ENCODE measurements at regions not wholly inside any gene's neighbourhood (a gene's known extent, or its start where the extent isn't known, plus 50 kb on each side); places are given as distances from the start of the nearest gene placed in this dataset.

DNA sequence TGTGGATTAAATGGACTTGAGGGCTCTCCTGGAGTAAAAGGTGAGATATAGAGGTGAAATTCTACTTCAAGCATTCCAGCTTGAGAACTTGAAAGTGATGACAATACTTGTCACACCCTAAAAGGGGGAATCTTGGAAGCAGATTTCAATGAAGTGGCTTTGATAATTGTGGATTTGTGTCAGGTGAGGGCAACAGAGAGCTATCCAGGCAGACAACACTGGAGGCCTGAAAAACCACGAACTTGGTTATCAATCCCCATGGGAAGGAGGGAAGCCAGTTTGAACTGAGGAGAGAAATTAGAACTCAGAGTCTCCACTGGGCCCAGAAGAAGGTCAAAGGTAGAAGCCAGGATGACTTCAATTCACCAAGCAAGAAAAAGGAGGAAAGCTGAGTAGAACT, 263.9 kb downstream of the FIGN start:
- Mint-ChIP-seq H3K9me3 (ENCODE audit: unreplicated experiment) (no peaks in the 10 kb centered on the region), H3K27me3 (ENCODE audit: unreplicated experiment) (no peaks in the 10 kb centered on the region), H3K4me3 (ENCODE audit: unreplicated experiment) (no peak overlapping the region), H3K36me3 (ENCODE audit: low read depth, unreplicated experiment) (no peaks in the 10 kb centered on the region), H3K4me1 (ENCODE audit: unreplicated experiment) (no peaks in the 10 kb centered on the region), H3K27ac (ENCODE audit: unreplicated experiment) (no peak overlapping the region)
- DNase-seq (ENCODE audit: low spot score), result no peak
- no peak for TF ChIP-seq CTCF (IDR thresholded peaks at IDR 0.05; ENCODE audit: unreplicated experiment)

DNA sequence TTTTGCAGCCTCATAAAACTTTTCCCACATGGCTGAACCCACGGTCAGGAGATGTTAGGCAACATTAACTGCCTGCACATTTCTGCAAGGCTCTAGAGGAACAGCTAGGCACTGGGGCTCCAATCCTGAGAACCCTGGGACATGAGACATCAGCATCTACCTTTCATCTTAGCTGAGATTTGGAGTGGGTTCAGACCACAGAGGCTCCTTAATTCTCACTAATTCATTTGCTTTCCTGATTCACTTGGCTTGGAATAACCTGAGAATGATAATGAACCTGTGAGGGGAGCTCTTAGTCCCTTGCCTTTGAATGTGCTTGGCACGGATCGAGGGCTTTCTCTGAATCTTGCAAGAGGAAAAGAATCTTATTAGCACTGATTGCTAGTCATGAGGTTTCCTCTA, 266.2 kb downstream of the FIGN start:
- H3K27me3 Mint-ChIP-seq (ENCODE audit: unreplicated experiment), result no peaks in the 10 kb centered on the region
- TF ChIP-seq CTCF (IDR thresholded peaks at IDR 0.05; ENCODE audit: unreplicated experiment), result no peak
- H3K9me3 Mint-ChIP-seq (ENCODE audit: unreplicated experiment), result no peaks in the 10 kb centered on the region
- H3K4me1 Mint-ChIP-seq (ENCODE audit: unreplicated experiment), result no peaks in the 10 kb centered on the region
- no peaks in the 10 kb centered on the region for H3K36me3 Mint-ChIP-seq (ENCODE audit: low read depth, unreplicated experiment)
- no peak overlapping the region for H3K27ac Mint-ChIP-seq (ENCODE audit: unreplicated experiment)
- H3K4me3 Mint-ChIP-seq (ENCODE audit: unreplicated experiment), result no peak overlapping the region
- no peak for DNase-seq (ENCODE audit: low spot score)

- Mint-ChIP-seq H3K9me3 (ENCODE audit: unreplicated experiment) (no peaks in the 10 kb centered on the region), H3K27ac (ENCODE audit: unreplicated experiment) (no peak overlapping the region), H3K4me3 (ENCODE audit: unreplicated experiment) (no peak overlapping the region), H3K4me1 (ENCODE audit: unreplicated experiment) (no peaks in the 10 kb centered on the region), H3K36me3 (ENCODE audit: low read depth, unreplicated experiment) (no peaks in the 10 kb centered on the region), H3K27me3 (ENCODE audit: unreplicated experiment) (no peaks in the 10 kb centered on the region)
- TF ChIP-seq CTCF (IDR thresholded peaks at IDR 0.05; ENCODE audit: unreplicated experiment), result no peak
- DNase-seq (ENCODE audit: low spot score), result no peak
Measured at GRCh38 chr2:163467251-163467630, 268.6 kb downstream of the FIGN start.

DNA sequence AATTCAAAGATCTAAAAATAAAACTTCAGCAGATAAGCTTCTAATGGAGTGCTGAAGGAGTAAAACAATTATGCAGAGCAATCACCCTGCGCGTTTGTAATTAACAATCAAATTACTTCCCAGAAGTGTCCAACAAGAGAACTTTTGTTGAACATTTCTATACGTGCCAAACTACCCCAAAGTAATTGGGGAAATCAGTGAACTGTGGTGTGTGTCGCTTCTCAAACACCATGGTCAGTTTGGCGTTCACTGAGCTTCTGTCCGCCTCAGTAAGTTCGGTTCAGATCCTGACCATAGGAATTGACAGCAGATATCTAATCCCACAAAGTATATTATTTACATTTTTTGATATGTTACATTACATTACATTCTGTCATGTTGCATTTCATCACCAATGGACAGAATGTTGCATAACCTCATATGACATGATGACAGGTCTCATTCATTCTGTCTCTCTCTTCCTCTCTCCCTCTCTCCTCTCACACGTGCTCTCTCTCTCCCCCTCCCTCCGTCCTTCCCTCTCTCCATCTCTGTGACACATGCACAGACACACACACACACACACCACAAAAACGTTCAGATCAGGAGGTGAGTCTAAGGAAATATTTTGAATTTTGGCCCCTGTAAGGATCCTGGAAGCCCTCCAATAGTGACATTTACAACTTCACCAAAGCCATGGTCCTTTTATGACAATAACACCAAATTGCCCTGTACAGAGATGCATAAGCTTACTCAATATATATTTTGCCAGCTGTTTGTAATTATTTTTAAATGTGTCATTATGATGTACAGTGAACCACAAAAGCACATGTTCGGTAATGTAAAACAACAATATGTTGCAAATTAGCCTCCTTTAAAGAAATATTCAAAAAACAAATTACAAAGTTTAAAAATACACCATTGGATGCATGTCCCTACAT, 269.2 kb downstream of the FIGN start:
- H3K27me3 Mint-ChIP-seq (ENCODE audit: unreplicated experiment), result no peaks in the 10 kb centered on the region
- H3K4me3 Mint-ChIP-seq (ENCODE audit: unreplicated experiment), result no peak overlapping the region
- H3K36me3 Mint-ChIP-seq (ENCODE audit: low read depth, unreplicated experiment), result no peaks in the 10 kb centered on the region
- no peak overlapping the region for H3K27ac Mint-ChIP-seq (ENCODE audit: unreplicated experiment)
- DNase-seq (ENCODE audit: low spot score), result no peak
- no peaks in the 10 kb centered on the region for H3K9me3 Mint-ChIP-seq (ENCODE audit: unreplicated experiment)
- H3K4me1 Mint-ChIP-seq (ENCODE audit: unreplicated experiment), result no peaks in the 10 kb centered on the region
- no peak for TF ChIP-seq CTCF (IDR thresholded peaks at IDR 0.05; ENCODE audit: unreplicated experiment)

DNA sequence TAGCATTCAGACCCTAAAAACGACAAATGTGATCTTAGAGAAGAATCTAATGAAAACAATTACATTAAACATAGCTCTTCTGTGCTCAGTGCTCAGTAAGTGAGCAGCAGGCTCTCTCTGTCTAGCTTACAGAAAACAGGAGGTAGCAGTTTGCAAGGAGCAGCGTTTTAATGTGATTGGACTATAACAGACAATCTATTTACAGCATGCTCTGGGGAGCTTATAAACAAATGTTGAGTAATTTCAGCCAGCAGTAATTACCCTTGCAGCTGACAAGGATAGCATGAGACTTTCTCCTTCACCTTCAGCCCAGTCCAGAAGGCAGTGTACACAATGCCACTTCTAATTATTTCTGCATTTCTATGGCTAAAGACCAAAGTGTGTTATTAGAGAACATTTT, 270.4 kb downstream of the FIGN start:
- no peak overlapping the region for H3K27ac Mint-ChIP-seq (ENCODE audit: unreplicated experiment)
- TF ChIP-seq CTCF (IDR thresholded peaks at IDR 0.05; ENCODE audit: unreplicated experiment), result no peak
- H3K9me3 Mint-ChIP-seq (ENCODE audit: unreplicated experiment), result no peaks in the 10 kb centered on the region
- H3K27me3 Mint-ChIP-seq (ENCODE audit: unreplicated experiment), result no peaks in the 10 kb centered on the region
- no peak overlapping the region for H3K4me3 Mint-ChIP-seq (ENCODE audit: unreplicated experiment)
- DNase-seq (ENCODE audit: low spot score), result no peak
- H3K36me3 Mint-ChIP-seq (ENCODE audit: low read depth, unreplicated experiment), result no peaks in the 10 kb centered on the region
- no peaks in the 10 kb centered on the region for H3K4me1 Mint-ChIP-seq (ENCODE audit: unreplicated experiment)
